WTC11 (cell line): ENCODE measurements at regions not wholly inside any gene's neighbourhood (a gene's known extent, or its start where the extent isn't known, plus 50 kb on each side); places are given as distances from the start of the nearest gene placed in this dataset.

Source experiments
- E2F1 ChIP-seq: sonication (generic); formaldehyde crosslinking; IDR thresholded peaks from 2 replicates; pipeline ENCODE4 v1.8.0; 2022; ENCODE audit warnings: mild to moderate bottlenecking, missing genetic modification reagents
- JUN ChIP-seq: sonication (generic); formaldehyde crosslinking; IDR thresholded peaks from 2 replicates; pipeline ENCODE4 v1.8.0; 2023; ENCODE audit warnings: mild to moderate bottlenecking, missing genetic modification reagents
- NFATC4 ChIP-seq: fragments of 250-450 bp; sonication (Bioruptor Pico); IDR thresholded peaks from 2 replicates; pipeline ENCODE4 v1.9.0; 2021; ENCODE audit warnings: mild to moderate bottlenecking
- PREB ChIP-seq: sonication (generic); formaldehyde crosslinking; IDR thresholded peaks from 2 replicates; pipeline ENCODE4 v1.8.1; 2022; ENCODE audit warnings: mild to moderate bottlenecking, missing genetic modification reagents, moderate library complexity, borderline replicate concordance
- SMAD3 ChIP-seq: sonication (generic); formaldehyde crosslinking; IDR thresholded peaks from 2 replicates; pipeline ENCODE4 v1.8.0; 2022; ENCODE audit warnings: missing genetic modification reagents, mild to moderate bottlenecking, borderline replicate concordance
- ZMAT4 ChIP-seq: fragments of 250-450 bp; sonication (Bioruptor Pico); IDR thresholded peaks from 2 replicates; pipeline ENCODE4 v1.9.0; 2021; ENCODE audit warnings: mild to moderate bottlenecking
- TF ChIP-seq, protein P1 (sequence below): fragments of 200-600 bp; IDR thresholded peaks from 2 replicates; pipeline ENCODE4 v1.8.0; 2022; ENCODE audit warnings: antibody characterized with exemption
- TF ChIP-seq, protein P2 (sequence below): sonication (generic); formaldehyde crosslinking; IDR thresholded peaks from 2 replicates; pipeline ENCODE4 v1.8.1; 2022; ENCODE audit warnings: low read depth, missing genetic modification reagents, borderline replicate concordance
- TF ChIP-seq, protein P3 (sequence below): sonication (generic); formaldehyde crosslinking; IDR thresholded peaks from 2 replicates; pipeline ENCODE4 v1.8.0; 2022; ENCODE audit warnings: mild to moderate bottlenecking, missing genetic modification reagents
- TF ChIP-seq, protein P4 (sequence below): fragments of 250-450 bp; sonication (Bioruptor Pico); IDR thresholded peaks from 2 replicates; pipeline ENCODE4 v1.9.0; 2021; ENCODE audit warnings: mild to moderate bottlenecking

- TF ChIP-seq, protein P1, sequence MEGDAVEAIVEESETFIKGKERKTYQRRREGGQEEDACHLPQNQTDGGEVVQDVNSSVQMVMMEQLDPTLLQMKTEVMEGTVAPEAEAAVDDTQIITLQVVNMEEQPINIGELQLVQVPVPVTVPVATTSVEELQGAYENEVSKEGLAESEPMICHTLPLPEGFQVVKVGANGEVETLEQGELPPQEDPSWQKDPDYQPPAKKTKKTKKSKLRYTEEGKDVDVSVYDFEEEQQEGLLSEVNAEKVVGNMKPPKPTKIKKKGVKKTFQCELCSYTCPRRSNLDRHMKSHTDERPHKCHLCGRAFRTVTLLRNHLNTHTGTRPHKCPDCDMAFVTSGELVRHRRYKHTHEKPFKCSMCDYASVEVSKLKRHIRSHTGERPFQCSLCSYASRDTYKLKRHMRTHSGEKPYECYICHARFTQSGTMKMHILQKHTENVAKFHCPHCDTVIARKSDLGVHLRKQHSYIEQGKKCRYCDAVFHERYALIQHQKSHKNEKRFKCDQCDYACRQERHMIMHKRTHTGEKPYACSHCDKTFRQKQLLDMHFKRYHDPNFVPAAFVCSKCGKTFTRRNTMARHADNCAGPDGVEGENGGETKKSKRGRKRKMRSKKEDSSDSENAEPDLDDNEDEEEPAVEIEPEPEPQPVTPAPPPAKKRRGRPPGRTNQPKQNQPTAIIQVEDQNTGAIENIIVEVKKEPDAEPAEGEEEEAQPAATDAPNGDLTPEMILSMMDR = no peak
- TF ChIP-seq PREB (CRISPR knock-in tag) = no peak
- no peak for TF ChIP-seq SMAD3
- TF ChIP-seq, protein P2, sequence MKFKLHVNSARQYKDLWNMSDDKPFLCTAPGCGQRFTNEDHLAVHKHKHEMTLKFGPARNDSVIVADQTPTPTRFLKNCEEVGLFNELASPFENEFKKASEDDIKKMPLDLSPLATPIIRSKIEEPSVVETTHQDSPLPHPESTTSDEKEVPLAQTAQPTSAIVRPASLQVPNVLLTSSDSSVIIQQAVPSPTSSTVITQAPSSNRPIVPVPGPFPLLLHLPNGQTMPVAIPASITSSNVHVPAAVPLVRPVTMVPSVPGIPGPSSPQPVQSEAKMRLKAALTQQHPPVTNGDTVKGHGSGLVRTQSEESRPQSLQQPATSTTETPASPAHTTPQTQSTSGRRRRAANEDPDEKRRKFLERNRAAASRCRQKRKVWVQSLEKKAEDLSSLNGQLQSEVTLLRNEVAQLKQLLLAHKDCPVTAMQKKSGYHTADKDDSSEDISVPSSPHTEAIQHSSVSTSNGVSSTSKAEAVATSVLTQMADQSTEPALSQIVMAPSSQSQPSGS (CRISPR knock-in tag) = no peak
- no peak for TF ChIP-seq ZMAT4 (CRISPR knock-in tag)
- TF ChIP-seq, protein P3, sequence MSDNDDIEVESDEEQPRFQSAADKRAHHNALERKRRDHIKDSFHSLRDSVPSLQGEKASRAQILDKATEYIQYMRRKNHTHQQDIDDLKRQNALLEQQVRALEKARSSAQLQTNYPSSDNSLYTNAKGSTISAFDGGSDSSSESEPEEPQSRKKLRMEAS = no peak
- TF ChIP-seq NFATC4 (CRISPR knock-in tag) = no peak
- TF ChIP-seq E2F1 (CRISPR knock-in tag) = no peak
- TF ChIP-seq, protein P4, sequence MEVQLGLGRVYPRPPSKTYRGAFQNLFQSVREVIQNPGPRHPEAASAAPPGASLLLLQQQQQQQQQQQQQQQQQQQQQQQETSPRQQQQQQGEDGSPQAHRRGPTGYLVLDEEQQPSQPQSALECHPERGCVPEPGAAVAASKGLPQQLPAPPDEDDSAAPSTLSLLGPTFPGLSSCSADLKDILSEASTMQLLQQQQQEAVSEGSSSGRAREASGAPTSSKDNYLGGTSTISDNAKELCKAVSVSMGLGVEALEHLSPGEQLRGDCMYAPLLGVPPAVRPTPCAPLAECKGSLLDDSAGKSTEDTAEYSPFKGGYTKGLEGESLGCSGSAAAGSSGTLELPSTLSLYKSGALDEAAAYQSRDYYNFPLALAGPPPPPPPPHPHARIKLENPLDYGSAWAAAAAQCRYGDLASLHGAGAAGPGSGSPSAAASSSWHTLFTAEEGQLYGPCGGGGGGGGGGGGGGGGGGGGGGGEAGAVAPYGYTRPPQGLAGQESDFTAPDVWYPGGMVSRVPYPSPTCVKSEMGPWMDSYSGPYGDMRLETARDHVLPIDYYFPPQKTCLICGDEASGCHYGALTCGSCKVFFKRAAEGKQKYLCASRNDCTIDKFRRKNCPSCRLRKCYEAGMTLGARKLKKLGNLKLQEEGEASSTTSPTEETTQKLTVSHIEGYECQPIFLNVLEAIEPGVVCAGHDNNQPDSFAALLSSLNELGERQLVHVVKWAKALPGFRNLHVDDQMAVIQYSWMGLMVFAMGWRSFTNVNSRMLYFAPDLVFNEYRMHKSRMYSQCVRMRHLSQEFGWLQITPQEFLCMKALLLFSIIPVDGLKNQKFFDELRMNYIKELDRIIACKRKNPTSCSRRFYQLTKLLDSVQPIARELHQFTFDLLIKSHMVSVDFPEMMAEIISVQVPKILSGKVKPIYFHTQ (CRISPR knock-in tag) = no peak
- TF ChIP-seq JUN (CRISPR knock-in tag) = no peak
Measured at GRCh38 chr15:91611561-91612323, 241.8 kb upstream of the SLCO3A1 start.
